ENCODE measurements at regions not wholly inside any gene's neighbourhood (a gene's known extent, or its start where the extent isn't known, plus 50 kb on each side); places are given as distances from the start of the nearest gene placed in this dataset.

- no peak overlapping the region for H2AFZ ChIP-seq (ENCODE audit: low read depth)
- no peaks in the 10 kb centered on the region for H3K4me1 ChIP-seq (ENCODE audit: low read depth, poor library complexity, severe bottlenecking)
- no peak overlapping the region for H3K4me3 ChIP-seq (IDR thresholded peaks at IDR 0.05; ENCODE audit: insufficient read depth, low read depth, low read length)
- H4K20me1 ChIP-seq (ENCODE audit: insufficient read depth) = no peaks in the 10 kb centered on the region
- no peaks in the 10 kb centered on the region for H3K36me3 ChIP-seq (ENCODE audit: insufficient read depth)
- TF ChIP-seq CTCF (conservative IDR thresholded peaks at IDR 0.05; ENCODE audit: low read depth, low read length) = no peak
- no peak overlapping the region for H3K9ac ChIP-seq
- H3K27me3 ChIP-seq (ENCODE audit: insufficient read depth, low read depth) = peaks cover 17% of the 10 kb centered on the region; the same call in 1 of the 2 replicates
- no peaks in the 10 kb centered on the region for H3K79me2 ChIP-seq (ENCODE audit: insufficient read depth, low read depth)
- H3K4me2 ChIP-seq = no peak overlapping the region
- H3K27ac ChIP-seq = no peak overlapping the region
These were observed 313.1 kb downstream of the MATN1 start for GRCh38 chr1:30410153-30410851.

GRCh38 chr1:30409476-30410152 lies 313.8 kb downstream of the MATN1 start:
- H2AFZ ChIP-seq (ENCODE audit: low read depth) = no peak overlapping the region
- no peaks in the 10 kb centered on the region for H3K79me2 ChIP-seq (ENCODE audit: insufficient read depth, low read depth)
- H4K20me1 ChIP-seq (ENCODE audit: insufficient read depth) = no peaks in the 10 kb centered on the region
- TF ChIP-seq CTCF (conservative IDR thresholded peaks at IDR 0.05; ENCODE audit: low read depth, low read length) = no peak
- no peak overlapping the region for H3K4me3 ChIP-seq (IDR thresholded peaks at IDR 0.05; ENCODE audit: insufficient read depth, low read depth, low read length)
- H3K4me1 ChIP-seq (ENCODE audit: low read depth, poor library complexity, severe bottlenecking) = no peaks in the 10 kb centered on the region
- H3K9ac ChIP-seq = no peak overlapping the region
- H3K4me2 ChIP-seq = no peak overlapping the region
- peaks cover 20% of the 10 kb centered on the region; the same call in 1 of the 2 replicates for H3K27me3 ChIP-seq (ENCODE audit: insufficient read depth, low read depth)
- H3K36me3 ChIP-seq (ENCODE audit: insufficient read depth) = no peaks in the 10 kb centered on the region
- no peak overlapping the region for H3K27ac ChIP-seq

GRCh38 chr1:30407865-30408580 lies 315.4 kb downstream of the MATN1 start:
- no peaks in the 10 kb centered on the region for H3K36me3 ChIP-seq (ENCODE audit: insufficient read depth)
- H3K4me1 ChIP-seq (ENCODE audit: low read depth, poor library complexity, severe bottlenecking) = no peaks in the 10 kb centered on the region
- no peak for TF ChIP-seq CTCF (conservative IDR thresholded peaks at IDR 0.05; ENCODE audit: low read depth, low read length)
- H4K20me1 ChIP-seq (ENCODE audit: insufficient read depth) = no peaks in the 10 kb centered on the region
- no peak overlapping the region for H3K4me3 ChIP-seq (IDR thresholded peaks at IDR 0.05; ENCODE audit: insufficient read depth, low read depth, low read length)
- H3K4me2 ChIP-seq = no peak overlapping the region
- H2AFZ ChIP-seq (ENCODE audit: low read depth) = no peak overlapping the region
- no peaks in the 10 kb centered on the region for H3K79me2 ChIP-seq (ENCODE audit: insufficient read depth, low read depth)
- no peak overlapping the region for H3K27ac ChIP-seq
- H3K27me3 ChIP-seq (ENCODE audit: insufficient read depth, low read depth) = peaks cover 20% of the 10 kb centered on the region; the same call in 1 of the 2 replicates
- no peak overlapping the region for H3K9ac ChIP-seq

- no peak overlapping the region for H3K4me2 ChIP-seq
These were observed 316.2 kb downstream of the MATN1 start for GRCh38 chr1:30406996-30407864.

More at GRCh38 chr1:30406996-30407864, 316.2 kb downstream of the MATN1 start:
- peaks cover 20% of the 10 kb centered on the region; the same call in 1 of the 2 replicates for H3K27me3 ChIP-seq (ENCODE audit: insufficient read depth, low read depth)
- H3K4me3 ChIP-seq (IDR thresholded peaks at IDR 0.05; ENCODE audit: insufficient read depth, low read depth, low read length) = no peak overlapping the region
- TF ChIP-seq CTCF (conservative IDR thresholded peaks at IDR 0.05; ENCODE audit: low read depth, low read length) = no peak
- no peaks in the 10 kb centered on the region for H3K36me3 ChIP-seq (ENCODE audit: insufficient read depth)
- H3K79me2 ChIP-seq (ENCODE audit: insufficient read depth, low read depth) = no peaks in the 10 kb centered on the region
- H2AFZ ChIP-seq (ENCODE audit: low read depth) = no peak overlapping the region
- no peak overlapping the region for H3K9ac ChIP-seq
- H3K27ac ChIP-seq = no peak overlapping the region
- no peaks in the 10 kb centered on the region for H4K20me1 ChIP-seq (ENCODE audit: insufficient read depth)
- H3K4me1 ChIP-seq (ENCODE audit: low read depth, poor library complexity, severe bottlenecking) = no peaks in the 10 kb centered on the region

Measured in KMS-11 (cell line).